Left ventricle myocardium superior (tissue), 1 donor: ENCODE measurements at regions not wholly inside any gene's neighbourhood (a gene's known extent, or its start where the extent isn't known, plus 50 kb on each side); places are given as distances from the start of the nearest gene placed in this dataset.
"Not testable (repeated sequence)": the region's sequence is repeated elsewhere in the genome, so short reads cannot be mapped to it uniquely, and the experiment has no call there.

Source experiments
- ATAC-seq: fragments of 200-7000 bp; cut with Tn5 transposase; one replicate; pipeline ENCODE4 v1.9.1; 2020; ENCODE audit warnings: mild to moderate bottlenecking, moderate library complexity
- DNase-seq: peaks from one replicate; pipeline ENCODE4 v3.0.0-alpha.2; 2020
- intact Hi-C: fragments of 100-400 bp; cut with micrococcal nuclease; formaldehyde crosslinking; loops from one replicate; pipeline ENCODE4 v1.11.0; 2022
- donor health status: DM: no; HTN: yes; CAD: no; lungs with severe emphysema.

GRCh38 chr11:106507645-106508306 lies 430.3 kb downstream of the AASDHPPT start:
- no peak for ATAC-seq
- intact Hi-C loops = no loop called here
- no peak for DNase-seq

GRCh38 chr11:106514706-106515105 lies 437.2 kb downstream of the AASDHPPT start:
- ATAC-seq (no peak), DNase-seq (no peak)
- intact Hi-C loops = no loop called here

GRCh38 chr11:106517426-106517825 lies 440.0 kb downstream of the AASDHPPT start:
- intact Hi-C loops = no loop called here
- DNase-seq (no peak), ATAC-seq (no peak)

- ATAC-seq (no peak), DNase-seq (no peak)
- intact Hi-C loops = no loop called here
Observed at GRCh38 chr11:106520146-106520912, 442.9 kb downstream of the AASDHPPT start.

GRCh38 chr11:106520920-106521319 lies 443.5 kb downstream of the AASDHPPT start:
- ATAC-seq (no peak), DNase-seq (no peak)
- intact Hi-C loops = no loop called here

- ATAC-seq (no peak), DNase-seq (no peak)
- intact Hi-C loops = no loop called here
Observed at GRCh38 chr11:106523171-106523570, 445.7 kb downstream of the AASDHPPT start.

- DNase-seq = no peak
- ATAC-seq = no peak
- intact Hi-C loops = no loop called here
Observed at GRCh38 chr11:106523921-106524320, 446.5 kb downstream of the AASDHPPT start.

- DNase-seq (no peak), ATAC-seq (no peak)
- intact Hi-C loops = no loop called here
Observed at GRCh38 chr11:106524436-106524835, 447.0 kb downstream of the AASDHPPT start.

- DNase-seq, intact Hi-C loops, ATAC-seq: not testable (repeated sequence)
Observed at GRCh38 chr11:106531648-106532047, 454.2 kb downstream of the AASDHPPT start.

GRCh38 chr11:106533046-106533445 lies 455.6 kb downstream of the AASDHPPT start:
- intact Hi-C loops = no loop called here
- ATAC-seq (no peak), DNase-seq (no peak)

- no peak for DNase-seq
Observed at GRCh38 chr11:106540001-106540400, 462.5 kb downstream of the AASDHPPT start.

GRCh38 chr11:106548406-106548805 lies 469.9 kb downstream of the GUCY1A2 start:
- DNase-seq (no peak), ATAC-seq (no peak)
- intact Hi-C loops = no loop called here

More at GRCh38 chr11:106540001-106540400, 462.5 kb downstream of the AASDHPPT start:
- ATAC-seq = no peak
- intact Hi-C loops = no loop called here

GRCh38 chr11:106551744-106552673 lies 466.3 kb downstream of the GUCY1A2 start:
- intact Hi-C loops = no loop called here
- DNase-seq = no peak

GRCh38 chr11:106552694-106553203 lies 465.5 kb downstream of the GUCY1A2 start:
- ATAC-seq (no peak), DNase-seq (no peak)
- intact Hi-C loops = no loop called here

More at GRCh38 chr11:106551744-106552673, 466.3 kb downstream of the GUCY1A2 start:
- no peak for ATAC-seq

- ATAC-seq (no peak), DNase-seq (no peak)
- intact Hi-C loops = no loop called here
Observed at GRCh38 chr11:106553304-106553703, 465.0 kb downstream of the GUCY1A2 start.

GRCh38 chr11:106555566-106556250 lies 462.6 kb downstream of the GUCY1A2 start:
- intact Hi-C loops, ATAC-seq, DNase-seq: not testable (repeated sequence)

GRCh38 chr11:106565326-106565725 lies 452.9 kb downstream of the GUCY1A2 start:
- intact Hi-C loops = no loop called here
- ATAC-seq (no peak), DNase-seq (no peak)

GRCh38 chr11:106568632-106569031 lies 449.6 kb downstream of the GUCY1A2 start:
- DNase-seq = no peak
- no peak for ATAC-seq
- intact Hi-C loops = no loop called here

- ATAC-seq, intact Hi-C loops, DNase-seq: not testable (repeated sequence)
Observed at GRCh38 chr11:106577384-106577783, 440.9 kb downstream of the GUCY1A2 start.
